ENCODE measurements at regions not wholly inside any gene's neighbourhood (a gene's known extent, or its start where the extent isn't known, plus 50 kb on each side); places are given as distances from the start of the nearest gene placed in this dataset.

DNA sequence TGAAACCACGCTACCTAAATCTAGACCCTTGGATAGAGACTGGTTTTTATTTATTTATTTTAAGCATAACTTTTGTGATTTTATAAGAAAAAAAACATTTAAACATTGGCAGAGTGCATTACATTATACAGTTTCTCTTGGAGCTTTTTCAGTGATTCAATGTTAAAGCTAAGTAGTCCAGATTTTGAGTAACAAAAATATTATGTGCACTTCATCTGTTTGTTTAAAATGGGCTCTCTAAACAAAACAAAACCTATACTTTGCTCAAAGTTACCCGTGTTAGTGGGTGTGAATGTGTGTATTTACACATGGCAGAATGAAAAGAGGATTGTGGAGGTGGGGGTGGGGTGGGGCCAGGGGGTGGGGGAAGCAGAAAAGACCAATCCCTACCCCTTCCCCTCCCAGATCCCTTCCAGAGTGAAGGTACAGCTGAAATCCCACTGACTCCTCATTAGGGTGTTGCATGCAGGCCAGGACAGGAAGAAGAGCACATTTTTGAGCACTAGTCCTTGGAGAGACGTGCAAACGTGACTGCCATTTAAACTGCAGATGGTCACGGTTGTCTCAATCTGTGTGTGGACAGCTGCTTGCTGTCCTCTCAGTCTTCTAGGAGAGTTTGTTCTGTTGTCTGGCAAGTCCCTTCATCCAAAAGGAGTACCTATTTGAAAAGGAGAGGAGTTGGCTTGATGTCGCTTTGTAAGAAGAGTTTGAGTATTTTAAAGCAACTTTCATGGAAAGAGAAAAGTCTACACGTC, 303.0 kb downstream of the ICOS start:
- DNase-seq, result no peak

DNA sequence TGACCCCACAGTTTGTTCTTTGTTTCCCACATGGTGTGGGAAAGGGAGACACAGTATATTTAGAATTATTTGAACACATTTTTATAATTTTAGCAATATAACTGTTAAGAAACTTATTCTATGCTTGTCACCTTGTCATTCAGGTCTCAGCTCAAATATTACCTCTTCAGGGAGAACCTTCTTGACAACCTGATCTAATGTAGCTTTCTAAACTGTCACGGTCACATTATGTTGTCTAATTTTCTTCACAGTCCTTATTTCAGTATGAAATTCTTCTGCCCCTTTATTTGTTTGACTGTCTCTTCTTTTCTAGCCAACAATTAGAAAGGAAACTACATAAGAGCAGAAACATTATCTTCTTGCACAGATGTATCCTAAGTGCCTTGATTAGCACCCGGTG, 304.3 kb upstream of the PARD3B start:
- no peak for DNase-seq

GRCh38 chr2:204249437-204249836, 295.8 kb upstream of the PARD3B start:
- DNase-seq, result no peak

GRCh38 chr2:204250692-204251091, 294.6 kb upstream of the PARD3B start:
- DNase-seq, result no peak

- no peak for DNase-seq
Observed at GRCh38 chr2:204251158-204251997, 293.9 kb upstream of the PARD3B start.

DNA sequence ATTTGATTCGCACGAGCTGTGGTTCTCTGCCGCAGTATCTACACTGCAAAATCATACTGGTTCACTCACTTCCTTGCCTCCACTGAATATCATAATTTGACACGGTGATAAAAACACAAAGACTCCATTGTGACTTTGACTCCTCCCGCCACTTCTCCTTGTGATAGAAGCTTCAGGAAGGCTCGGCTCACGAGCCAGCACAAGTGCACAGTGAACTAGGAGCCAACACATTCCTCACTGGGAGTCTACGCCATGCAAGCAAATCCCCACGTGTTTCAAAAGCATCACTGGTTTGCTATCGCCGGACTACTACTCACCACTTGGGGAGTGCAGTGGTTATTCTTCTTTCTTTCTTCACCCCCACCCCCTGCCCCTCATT, 293.3 kb upstream of the PARD3B start:
- DNase-seq, result no peak

GRCh38 chr2:204255071-204255470, 290.2 kb upstream of the PARD3B start:
- DNase-seq, result no peak

DNA sequence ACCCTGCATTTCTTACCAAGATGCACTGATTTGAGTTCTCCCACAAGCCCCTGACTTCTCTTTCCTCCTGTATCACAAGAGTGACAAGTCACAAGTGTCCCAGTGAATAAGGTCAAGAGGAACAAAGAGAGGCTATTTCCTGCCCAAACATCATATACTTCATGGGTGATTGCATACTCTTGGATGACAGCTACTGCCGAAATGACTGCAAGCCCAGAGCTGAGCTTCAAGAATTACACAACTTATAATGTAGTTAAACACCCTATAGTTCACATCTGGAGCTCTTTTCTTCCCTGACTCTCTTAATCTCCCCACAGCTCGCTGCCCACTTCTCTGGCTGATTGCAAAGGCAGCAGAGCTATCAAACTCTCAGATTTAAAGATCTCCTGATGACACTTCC, 289.7 kb upstream of the PARD3B start:
- DNase-seq, result no peak

- no peak for DNase-seq
Observed at GRCh38 chr2:204257781-204258180, 287.5 kb upstream of the PARD3B start.

GRCh38 chr2:204258890-204259289, 286.4 kb upstream of the PARD3B start:
- no peak for DNase-seq

DNA sequence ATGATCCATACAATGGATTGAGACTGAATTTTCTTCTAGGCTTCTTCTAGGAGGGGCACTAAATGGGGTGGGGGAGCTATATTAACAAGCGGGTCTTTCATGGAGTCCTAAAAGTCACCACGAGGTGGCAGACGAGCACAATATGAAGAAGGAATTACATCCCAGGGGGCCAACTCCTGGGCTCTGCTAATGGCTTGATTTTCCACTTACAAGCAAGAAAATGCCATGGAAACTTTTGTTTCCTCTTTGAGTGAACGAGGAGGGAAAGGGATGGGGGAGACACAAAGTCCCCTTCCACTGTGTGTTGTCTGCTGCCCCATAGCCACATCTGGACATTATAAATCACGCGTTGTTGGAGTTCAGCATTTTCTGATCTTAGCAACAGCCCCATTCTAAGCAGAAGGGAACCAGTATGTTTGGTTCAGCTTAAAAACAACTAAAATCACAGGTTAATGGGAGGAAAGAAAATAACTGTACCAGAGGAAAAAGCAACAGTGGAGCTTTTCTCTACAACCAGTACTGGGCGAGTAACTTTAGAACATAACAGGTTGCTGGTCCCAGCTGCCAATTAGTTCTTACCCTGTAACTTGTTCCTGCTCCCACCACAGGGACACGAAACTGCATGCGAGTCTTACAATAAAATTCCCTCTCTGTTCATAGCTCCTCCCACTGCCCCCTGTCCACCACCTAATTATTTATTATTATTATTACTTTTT, 285.0 kb upstream of the PARD3B start:
- peak; percentile 21 for DNase-seq

GRCh38 chr2:204260901-204261300, 284.4 kb upstream of the PARD3B start:
- DNase-seq, result no peak

DNA sequence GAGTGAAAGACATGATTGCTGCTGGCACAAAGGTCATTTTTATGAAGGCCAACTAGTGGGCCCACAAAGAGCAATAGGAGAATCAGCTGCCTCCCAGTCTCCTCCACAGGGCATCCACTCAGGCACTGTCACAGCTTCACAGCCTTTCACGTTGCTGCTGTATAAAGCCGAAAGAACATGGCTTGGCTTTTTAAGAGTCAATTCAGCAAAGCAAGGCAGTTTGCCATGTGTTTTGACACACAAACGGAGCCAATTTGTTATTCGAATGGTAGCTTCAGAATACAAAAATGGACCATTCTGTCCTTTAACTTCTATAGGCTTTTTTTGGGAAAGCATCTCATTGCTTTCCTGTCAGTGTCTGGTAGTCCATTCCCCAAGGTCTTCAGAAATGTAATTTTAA, 283.4 kb upstream of the PARD3B start:
- DNase-seq, result no peak

DNA sequence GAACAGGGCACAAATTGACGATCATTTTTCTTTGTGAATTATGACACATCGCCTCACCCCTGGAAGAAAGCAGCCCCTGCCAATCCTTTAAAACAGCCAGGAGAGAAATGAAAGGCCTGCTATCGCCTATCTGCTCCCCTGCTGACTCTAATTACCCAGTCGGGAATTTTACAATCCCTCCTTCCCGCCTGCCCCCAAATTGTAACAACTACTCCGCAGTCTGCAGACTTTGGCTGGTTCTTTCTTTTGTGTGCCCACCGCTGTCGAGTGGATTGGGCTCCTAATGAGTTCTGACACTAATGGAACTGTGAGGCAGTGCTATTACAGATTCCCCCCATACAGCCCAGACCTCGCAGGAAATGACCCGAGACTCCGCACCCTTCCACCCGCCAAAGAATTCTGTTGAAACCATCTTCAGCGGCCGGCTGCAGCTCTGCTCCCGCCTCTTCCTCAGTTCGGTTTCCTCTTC, 281.2 kb upstream of the PARD3B start:
- DNase-seq, result no peak

DNA sequence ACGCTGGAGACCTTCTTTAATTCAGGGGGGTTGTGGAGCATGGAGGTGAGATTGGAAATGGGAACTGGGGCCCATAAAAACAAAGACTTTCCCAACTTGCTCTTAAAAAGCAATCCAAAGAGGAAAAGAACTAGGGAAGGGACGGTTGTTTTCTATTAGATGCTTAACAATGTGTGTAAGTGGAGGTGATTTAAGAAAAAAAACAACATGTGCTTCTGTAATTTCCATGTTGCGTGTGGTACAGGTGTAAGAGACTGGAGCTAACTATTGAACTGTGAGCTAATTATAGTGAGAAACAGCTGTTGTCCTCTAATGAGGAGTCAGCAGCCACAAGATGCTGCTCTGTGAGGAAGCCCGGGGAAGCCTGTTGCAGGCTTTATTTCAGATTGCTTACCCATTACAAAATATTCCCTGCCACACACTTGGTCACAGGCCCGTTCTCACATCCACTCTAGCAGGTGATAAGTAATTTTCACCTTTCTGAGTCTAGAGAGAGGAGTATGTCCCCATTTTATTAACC, 280.6 kb upstream of the PARD3B start:
- DNase-seq, result no peak

- DNase-seq, result no peak
Observed at GRCh38 chr2:204265681-204266181, 279.5 kb upstream of the PARD3B start.

- no peak for DNase-seq
Observed at GRCh38 chr2:204268458-204268857, 276.8 kb upstream of the PARD3B start.

GRCh38 chr2:204268971-204269370, 276.3 kb upstream of the PARD3B start:
- DNase-seq, result no peak

DNA sequence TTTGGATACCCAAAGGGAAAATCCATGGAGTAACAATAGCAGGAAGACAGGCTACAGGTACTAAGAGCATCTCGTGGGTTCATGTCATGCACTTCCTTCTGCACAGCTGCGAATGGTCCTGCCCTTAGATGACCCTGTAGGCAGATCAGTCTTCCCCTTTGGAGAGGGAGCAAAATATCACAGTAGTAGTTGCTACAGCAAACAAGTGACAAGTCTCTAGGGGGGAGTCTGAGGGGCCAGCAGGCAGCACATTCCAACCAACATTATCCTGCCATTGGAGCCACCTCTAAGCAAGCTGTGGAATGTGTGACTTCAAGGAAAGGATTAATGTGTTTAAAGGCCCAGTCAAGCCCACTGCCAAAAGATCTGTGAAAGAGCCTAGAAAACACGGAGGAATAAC, 273.2 kb upstream of the PARD3B start:
- no peak for DNase-seq

- no peak for DNase-seq
Observed at GRCh38 chr2:204272610-204273287, 272.5 kb upstream of the PARD3B start.

GRCh38 chr2:204274429-204274828, 270.8 kb upstream of the PARD3B start:
- no peak for DNase-seq

DNA sequence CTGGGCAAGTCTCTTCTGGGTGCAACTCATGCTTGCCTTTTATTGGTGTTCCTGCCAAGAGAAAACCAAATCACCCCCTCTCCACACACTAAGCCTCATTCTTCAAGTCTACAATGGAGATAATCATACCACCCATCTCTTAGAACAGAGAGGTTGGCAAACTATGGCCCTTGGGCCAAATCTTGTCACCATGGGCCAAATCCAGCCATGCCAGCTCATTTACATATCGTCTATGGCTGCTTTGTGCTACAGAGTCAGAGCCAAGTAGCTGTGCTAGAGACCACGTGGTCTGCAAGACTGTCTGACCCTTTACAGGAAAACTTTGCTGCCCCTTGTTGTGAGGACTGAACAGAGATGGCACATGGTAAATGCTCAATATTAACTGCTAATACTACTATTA, 270.3 kb upstream of the PARD3B start:
- DNase-seq, result no peak

DNA sequence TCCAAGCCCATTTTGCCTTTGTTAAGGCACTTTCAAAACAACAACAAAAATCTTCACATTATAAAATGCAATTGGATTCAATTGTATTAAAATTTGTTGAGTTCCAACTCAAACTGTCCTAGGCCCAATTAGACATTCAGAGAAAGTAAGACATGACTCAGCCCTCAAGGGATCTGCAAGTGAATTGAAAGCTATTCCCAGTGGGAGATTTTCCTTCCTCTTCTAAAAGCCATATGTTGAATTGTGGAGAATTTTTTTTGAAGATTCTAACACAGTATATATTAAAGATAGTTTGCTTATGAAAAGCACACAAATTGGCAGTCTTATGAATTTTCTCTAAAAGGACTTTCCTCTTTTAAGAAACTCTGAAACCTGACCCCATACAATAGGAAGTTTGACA, 268.0 kb upstream of the PARD3B start:
- DNase-seq, result no peak

Data from activated CD8-positive, alpha-beta memory T cell treated with anti-CD3 and anti-CD28 coated beads, Interleukin-2, amount 50 U/mL, for 4 hours (primary cell).